Psoas muscle (tissue), 7 donors: ENCODE measurements at regions not wholly inside any gene's neighbourhood (a gene's known extent, or its start where the extent isn't known, plus 50 kb on each side); places are given as distances from the start of the nearest gene placed in this dataset.
"Not testable (repeated sequence)": the region's sequence is repeated elsewhere in the genome, so short reads cannot be mapped to it uniquely, and the experiment has no call there.

Experiments used
- ATAC-seq, 4 donors: fragments of 200-7000 bp; cut with Tn5 transposase; one replicate each; pipeline ENCODE4 v1.9.1; 2020; ENCODE audit warnings: moderate library complexity in 3 of 4, mild to moderate bottlenecking in 2 of 4
- DNase-seq, 2 donors: peaks; one replicate each; pipeline ENCODE4 v3.0.0-alpha.2; 2020
- H3K27ac ChIP-seq: fragments of 200-600 bp; one replicate; pipeline ENCODE4 v1.8.0; 2022
- H3K27me3 ChIP-seq, 3 donors: fragments of 200-600 bp in 1 of 3; one replicate each; pipeline versions ENCODE4 v1.6.1 to v1.8.0; 2013 to 2022; ENCODE audit warnings: low read length in 2 of 3, mild to moderate bottlenecking in 2 of 3, moderate library complexity in 1 of 3; ENCODE audit not compliant: insufficient read depth in 3 of 3
- H3K36me3 ChIP-seq, 2 donors: fragments of 200-600 bp in 1 of 2; one replicate each; pipeline versions ENCODE4 v1.6.1 to v1.8.0; 2013 to 2022; ENCODE audit warnings: low read depth in 1 of 2, mild to moderate bottlenecking in 1 of 2, moderate library complexity in 1 of 2; ENCODE audit not compliant: insufficient read depth in 1 of 2
- H3K4me1 ChIP-seq: fragments of 200-600 bp; one replicate; pipeline ENCODE4 v1.8.0; 2022
- H3K4me3 ChIP-seq: fragments of 200-600 bp; one replicate; pipeline ENCODE4 v1.8.0; 2022; ENCODE audit warnings: mild to moderate bottlenecking
- H3K9me3 ChIP-seq: fragments of 200-600 bp; one replicate; pipeline ENCODE4 v1.8.0; 2022
- CTCF ChIP-seq: fragments of 200-600 bp; IDR thresholded peaks from one replicate; pipeline ENCODE4 v1.8.0; 2022; ENCODE audit warnings: antibody characterized with exemption
- WGBS, 3 donors: extraction: QIAGEN DNeasy Blood & Tissue Kit; methylation state at CpG; one replicate each; pipeline versions ENCODE4 v1.1.6 to v1.1.7; 2013; 5-methylcytosine and 5-hydroxymethylcytosine counted together
- intact Hi-C, 2 donors: fragments of 100-400 bp; cut with DNase I; formaldehyde crosslinking; loops; one replicate each; pipeline versions ENCODE4 v1.11.0 to v1.14.2; 2022
- donor health status: healthy with polysubstance abuse.
- donor health status: DM: no; HTN: no; CAD: no; lungs with moderate emphysema.
- donor health status: Bipolar disorder and iron deficiency.
- donor health status: healthy.
- donor health status: DM: yes; HTN: yes; CAD: no.
- donor health status: DM: no; HTN: no; CAD: no.
- donor health status: DM: yes; HTN: yes; CAD: no.

DNA sequence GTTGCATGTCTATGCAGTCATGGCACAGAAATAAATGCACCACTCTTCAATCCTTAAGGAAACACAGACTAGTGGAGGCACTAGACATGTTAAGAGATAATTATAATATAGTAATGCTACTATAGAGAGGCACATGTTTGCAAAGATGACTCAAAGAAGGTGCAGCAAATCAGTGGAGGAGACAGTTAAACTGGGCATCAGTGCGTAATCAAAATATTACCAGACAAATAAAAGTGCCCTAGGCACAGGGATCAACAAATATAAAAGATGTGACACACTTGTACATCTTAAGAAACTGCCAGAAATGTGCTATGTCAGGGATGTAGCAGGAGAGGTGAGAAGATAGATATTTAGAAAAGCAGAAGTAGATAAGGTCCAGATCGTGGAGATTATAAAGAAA is 642.1 kb downstream of the SLCO4C1 start:
- 75 to 82% (median 80%) methylated on average over 2 of the region's 2 CpGs for WGBS, 3 donors
- no peaks in the 10 kb centered on the region for H3K36me3 ChIP-seq
- ATAC-seq, result no peak
- TF ChIP-seq CTCF, result no peak
- no peak overlapping the region for H3K27ac ChIP-seq
- no peak for DNase-seq
- H3K4me1 ChIP-seq, result no peaks in the 10 kb centered on the region
- H3K4me3 ChIP-seq, result no peak overlapping the region
- intact Hi-C loops, result no loop called here
- H3K9me3 ChIP-seq, result no peaks in the 10 kb centered on the region
- H3K27me3 ChIP-seq, result no peaks in the 10 kb centered on the region

- 49 to 67% (median 57%) methylated on average over 2 of the region's 2 CpGs for WGBS, 3 donors
- no peak overlapping the region for H3K27ac ChIP-seq
- H3K36me3 ChIP-seq, result no peaks in the 10 kb centered on the region
- DNase-seq, result no peak
- no peaks in the 10 kb centered on the region for H3K9me3 ChIP-seq
- intact Hi-C loops, result no loop called here
- H3K4me3 ChIP-seq, result no peak overlapping the region
- ATAC-seq, result no peak
- no peaks in the 10 kb centered on the region for H3K27me3 ChIP-seq
- H3K4me1 ChIP-seq, result no peaks in the 10 kb centered on the region
- TF ChIP-seq CTCF, result no peak
Observed at GRCh38 chr5:101647861-101648260, 648.2 kb downstream of the SLCO4C1 start.

GRCh38 chr5:101643794-101644193 is 652.3 kb downstream of the SLCO4C1 start:
- intact Hi-C loops, result no loop called here
- H3K36me3 ChIP-seq, result no peaks in the 10 kb centered on the region
- WGBS, 3 donors, result 49 to 93% (median 90%) methylated on average over 2 of the region's 2 CpGs
- H3K4me1 ChIP-seq, result no peaks in the 10 kb centered on the region
- TF ChIP-seq CTCF, result no peak
- DNase-seq (no peak), ATAC-seq (no peak)
- H3K27ac ChIP-seq, result no peak overlapping the region
- H3K27me3 ChIP-seq, result no peaks in the 10 kb centered on the region
- no peaks in the 10 kb centered on the region for H3K9me3 ChIP-seq
- no peak overlapping the region for H3K4me3 ChIP-seq

GRCh38 chr5:101637599-101637998 is 658.5 kb downstream of the SLCO4C1 start:
- Histone ChIP-seq H3K27ac (no peak overlapping the region), H3K9me3 (no peaks in the 10 kb centered on the region), H3K4me1 (no peaks in the 10 kb centered on the region), H3K27me3 (no peaks in the 10 kb centered on the region), H3K36me3 (no peaks in the 10 kb centered on the region), H3K4me3 (no peak overlapping the region)
- 83 to 90% (median 85%) methylated on average over 2 of the region's 2 CpGs for WGBS, 3 donors
- ATAC-seq, result no peak
- TF ChIP-seq CTCF, result no peak
- no peak for DNase-seq
- intact Hi-C loops, result no loop called here

DNA sequence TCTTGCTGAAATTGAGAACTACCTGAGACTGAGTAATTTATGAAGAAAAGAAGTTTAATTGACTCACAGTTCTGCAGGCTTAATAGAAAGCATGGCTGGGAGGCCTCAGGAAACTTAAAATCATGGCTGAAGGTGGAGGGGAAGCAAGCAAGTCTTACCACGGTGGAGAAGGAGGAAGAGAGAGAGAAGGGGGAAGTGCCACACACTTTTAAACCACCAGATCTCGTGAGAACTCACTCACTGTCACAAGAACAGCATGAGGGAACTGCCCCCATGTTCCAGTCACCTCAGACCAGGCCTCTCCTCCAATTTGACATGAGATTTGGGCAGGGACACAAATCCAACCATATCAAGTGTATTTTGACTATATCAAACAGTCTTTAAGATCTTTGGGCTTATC is 668.3 kb downstream of the SLCO4C1 start:
- H3K9me3 ChIP-seq, H3K27ac ChIP-seq, H3K4me1 ChIP-seq, ATAC-seq, H3K27me3 ChIP-seq, H3K4me3 ChIP-seq, intact Hi-C loops, H3K36me3 ChIP-seq, DNase-seq: not testable (repeated sequence)
- 16 to 38% (median 30%) methylated on average over 2 of the region's 2 CpGs for WGBS, 3 donors
